ENCODE measurements at regions not wholly inside any gene's neighbourhood (a gene's known extent, or its start where the extent isn't known, plus 50 kb on each side); places are given as distances from the start of the nearest gene placed in this dataset.
"Not testable (repeated sequence)": the region's sequence is repeated elsewhere in the genome, so short reads cannot be mapped to it uniquely, and the experiment has no call there.

DNA sequence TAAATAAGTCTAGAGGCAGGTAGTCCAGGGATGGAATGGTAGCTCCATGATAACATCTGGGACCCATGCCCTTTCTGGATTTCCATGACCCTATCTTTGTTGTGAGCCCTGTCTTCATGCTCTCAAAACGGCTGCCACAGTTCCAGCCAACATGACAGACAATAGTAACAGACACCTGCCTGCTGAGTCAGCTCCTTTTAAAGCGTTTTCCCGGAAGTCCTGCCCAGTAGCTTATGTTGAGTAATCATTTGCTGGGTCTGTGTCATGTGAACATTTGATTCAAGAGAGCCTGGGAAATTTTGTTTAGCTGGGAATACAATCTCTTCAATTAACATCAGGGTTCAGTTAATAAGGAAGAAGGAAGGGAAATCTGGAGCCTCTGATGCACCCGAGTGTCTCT is 262.2 kb upstream of the SULF2 start:
- Mint-ChIP-seq H3K4me1 (no peaks in the 10 kb centered on the region), H3K9me3 (no peaks in the 10 kb centered on the region), H3K36me3 (ENCODE audit: low read depth) (no peaks in the 10 kb centered on the region), H3K27ac (no peak overlapping the region), H3K27me3 (peaks cover 14% of the 10 kb centered on the region), H3K4me3 (no peak overlapping the region)
- ATAC-seq (no peak), DNase-seq (no peak)

GRCh38 chr20:48042628-48043027 is 257.3 kb upstream of the SULF2 start:
- H3K27me3 Mint-ChIP-seq: peaks cover 7% of the 10 kb centered on the region
- H3K27ac Mint-ChIP-seq: no peak overlapping the region
- H3K36me3 Mint-ChIP-seq (ENCODE audit: low read depth): no peaks in the 10 kb centered on the region
- H3K4me1 Mint-ChIP-seq: no peaks in the 10 kb centered on the region
- no peak for ATAC-seq
- no peaks in the 10 kb centered on the region for H3K9me3 Mint-ChIP-seq
- no peak for DNase-seq
- no peak overlapping the region for H3K4me3 Mint-ChIP-seq

- no peak overlapping the region for H3K4me3 Mint-ChIP-seq
- no peak overlapping the region for H3K27ac Mint-ChIP-seq
- no peaks in the 10 kb centered on the region for H3K36me3 Mint-ChIP-seq (ENCODE audit: low read depth)
- peaks cover 9% of the 10 kb centered on the region for H3K27me3 Mint-ChIP-seq
- H3K4me1 Mint-ChIP-seq: no peaks in the 10 kb centered on the region
- ATAC-seq: no peak
- no peak for DNase-seq
- no peaks in the 10 kb centered on the region for H3K9me3 Mint-ChIP-seq
Measured at GRCh38 chr20:48041078-48041780, 255.9 kb upstream of the SULF2 start.

- Mint-ChIP-seq H3K4me3 (no peak overlapping the region), H3K9me3 (no peaks in the 10 kb centered on the region), H3K27me3 (peaks cover 7% of the 10 kb centered on the region), H3K27ac (no peak overlapping the region), H3K4me1 (no peaks in the 10 kb centered on the region), H3K36me3 (ENCODE audit: low read depth) (no peaks in the 10 kb centered on the region)
- DNase-seq (no peak), ATAC-seq (no peak)
Measured at GRCh38 chr20:48040491-48040890, 255.2 kb upstream of the SULF2 start.

GRCh38 chr20:48040051-48040450 is 254.8 kb upstream of the SULF2 start:
- Mint-ChIP-seq H3K27me3 (peaks cover 4% of the 10 kb centered on the region), H3K4me1 (no peaks in the 10 kb centered on the region), H3K4me3 (no peak overlapping the region), H3K36me3 (ENCODE audit: low read depth) (no peaks in the 10 kb centered on the region), H3K9me3 (no peaks in the 10 kb centered on the region), H3K27ac (no peak overlapping the region)
- ATAC-seq (no peak), DNase-seq (no peak)

- Mint-ChIP-seq H3K9me3 (no peaks in the 10 kb centered on the region), H3K27me3 (peaks cover 6% of the 10 kb centered on the region), H3K36me3 (ENCODE audit: low read depth) (no peaks in the 10 kb centered on the region), H3K27ac (no peak overlapping the region), H3K4me3 (no peak overlapping the region), H3K4me1 (no peaks in the 10 kb centered on the region)
- ATAC-seq (no peak), DNase-seq (no peak)
Measured at GRCh38 chr20:48039514-48039913, 254.2 kb upstream of the SULF2 start.

- H3K4me3 Mint-ChIP-seq: no peak overlapping the region
- peaks cover 6% of the 10 kb centered on the region for H3K27me3 Mint-ChIP-seq
- no peak overlapping the region for H3K27ac Mint-ChIP-seq
- H3K9me3 Mint-ChIP-seq: no peaks in the 10 kb centered on the region
- H3K4me1 Mint-ChIP-seq: no peaks in the 10 kb centered on the region
- DNase-seq (no peak), ATAC-seq (no peak)
- no peaks in the 10 kb centered on the region for H3K36me3 Mint-ChIP-seq (ENCODE audit: low read depth)
Measured at GRCh38 chr20:48038713-48039112, 253.4 kb upstream of the SULF2 start.

DNA sequence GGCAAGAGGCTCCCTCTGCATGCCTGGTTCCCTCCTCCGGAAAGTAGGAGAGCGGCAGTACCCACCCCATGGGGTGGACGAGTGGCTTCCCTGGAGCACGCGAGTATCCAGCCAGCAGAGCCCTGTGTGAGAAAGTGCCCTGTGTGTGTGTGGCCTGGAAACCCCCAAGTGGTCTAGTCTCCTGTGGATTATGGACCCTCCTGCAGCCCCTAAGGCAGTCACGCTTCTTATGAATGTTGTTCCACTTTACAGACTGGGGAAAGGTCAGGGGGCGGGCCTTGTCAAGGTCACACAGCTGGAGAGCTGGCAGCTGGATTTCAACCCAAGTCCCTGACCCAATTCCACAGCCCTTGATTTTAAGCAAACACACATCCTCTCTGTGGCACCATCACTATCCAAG is 252.5 kb upstream of the SULF2 start:
- not testable (repeated sequence) for H3K36me3 Mint-ChIP-seq (ENCODE audit: low read depth); H3K4me1 Mint-ChIP-seq; ATAC-seq

GRCh38 chr20:48035961-48036731 is 250.9 kb upstream of the SULF2 start:
- ATAC-seq: no peak

More for the DNA sequence above, 252.5 kb upstream of the SULF2 start:
- not testable (repeated sequence) for H3K4me3 Mint-ChIP-seq, H3K27ac Mint-ChIP-seq, DNase-seq, H3K27me3 Mint-ChIP-seq, H3K9me3 Mint-ChIP-seq

DNA sequence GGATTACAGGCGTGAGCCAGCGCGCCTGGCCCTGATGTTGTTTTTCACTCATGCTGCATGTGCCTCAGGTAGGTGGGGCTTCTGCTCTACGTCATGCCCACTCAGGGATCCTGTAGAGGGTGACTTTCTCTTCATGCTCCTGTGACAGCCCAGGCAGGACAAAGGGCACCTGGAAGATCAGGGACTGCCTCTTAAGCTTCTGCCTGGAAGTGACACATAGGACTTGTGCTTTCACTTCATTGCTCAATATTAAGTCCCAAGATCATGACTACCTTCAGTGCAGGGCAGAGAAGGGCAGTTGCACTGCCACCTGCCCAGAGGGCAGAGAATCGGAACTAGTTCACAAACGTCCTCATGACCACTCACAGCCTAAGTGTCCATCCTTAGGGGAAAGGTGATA is 249.5 kb upstream of the SULF2 start:
- no peak for ATAC-seq
- no peaks in the 10 kb centered on the region for H3K9me3 Mint-ChIP-seq
- no peaks in the 10 kb centered on the region for H3K4me1 Mint-ChIP-seq
- H3K27ac Mint-ChIP-seq: no peak overlapping the region
- no peak overlapping the region for H3K4me3 Mint-ChIP-seq
- no peaks in the 10 kb centered on the region for H3K36me3 Mint-ChIP-seq (ENCODE audit: low read depth)
- no peak for DNase-seq
- peaks cover 6% of the 10 kb centered on the region for H3K27me3 Mint-ChIP-seq

More at GRCh38 chr20:48035961-48036731, 250.9 kb upstream of the SULF2 start:
- peaks cover 6% of the 10 kb centered on the region for H3K27me3 Mint-ChIP-seq
- no peak overlapping the region for H3K4me3 Mint-ChIP-seq
- no peak for DNase-seq
- H3K27ac Mint-ChIP-seq: no peak overlapping the region
- H3K9me3 Mint-ChIP-seq: no peaks in the 10 kb centered on the region
- no peaks in the 10 kb centered on the region for H3K36me3 Mint-ChIP-seq (ENCODE audit: low read depth)
- no peaks in the 10 kb centered on the region for H3K4me1 Mint-ChIP-seq

GRCh38 chr20:48033005-48033404 is 247.7 kb upstream of the SULF2 start:
- H3K9me3 Mint-ChIP-seq; DNase-seq; H3K27me3 Mint-ChIP-seq; H3K27ac Mint-ChIP-seq; ATAC-seq; H3K36me3 Mint-ChIP-seq (ENCODE audit: low read depth); H3K4me3 Mint-ChIP-seq; H3K4me1 Mint-ChIP-seq: not testable (repeated sequence)

DNA sequence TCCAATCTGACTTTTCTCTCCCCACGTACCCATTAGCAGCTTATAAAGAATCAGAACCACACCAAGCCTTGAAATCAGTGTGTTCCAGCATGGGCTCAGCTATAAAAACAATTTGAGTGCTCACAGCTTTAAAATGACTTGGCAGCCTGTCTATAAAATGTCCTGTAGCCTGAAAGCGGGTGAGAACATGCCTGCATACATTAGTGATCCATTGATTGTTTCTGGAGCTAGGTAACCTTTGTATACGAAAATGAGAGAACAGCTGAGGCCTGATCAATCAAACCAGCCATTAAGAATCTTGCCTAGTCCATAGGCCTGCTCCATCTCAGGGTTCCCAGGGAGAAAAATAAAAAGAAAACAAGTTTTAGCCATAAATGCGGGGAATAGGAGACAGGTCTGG is 245.8 kb upstream of the SULF2 start:
- H3K27me3 Mint-ChIP-seq: peaks cover 6% of the 10 kb centered on the region
- H3K9me3 Mint-ChIP-seq: no peaks in the 10 kb centered on the region
- ATAC-seq (no peak), DNase-seq (no peak)
- H3K27ac Mint-ChIP-seq: no peak overlapping the region
- no peaks in the 10 kb centered on the region for H3K4me1 Mint-ChIP-seq
- no peak overlapping the region for H3K4me3 Mint-ChIP-seq
- H3K36me3 Mint-ChIP-seq (ENCODE audit: low read depth): no peaks in the 10 kb centered on the region

- H3K4me1 Mint-ChIP-seq: no peaks in the 10 kb centered on the region
- H3K4me3 Mint-ChIP-seq: no peak overlapping the region
- ATAC-seq (no peak), DNase-seq (no peak)
- peaks cover 1% of the 10 kb centered on the region for H3K27me3 Mint-ChIP-seq
- H3K9me3 Mint-ChIP-seq: no peaks in the 10 kb centered on the region
- H3K27ac Mint-ChIP-seq: no peak overlapping the region
- H3K36me3 Mint-ChIP-seq (ENCODE audit: low read depth): no peaks in the 10 kb centered on the region
Measured at GRCh38 chr20:48026981-48027592, 241.8 kb upstream of the SULF2 start.

GRCh38 chr20:48025661-48026060 is 240.4 kb upstream of the SULF2 start:
- no peak overlapping the region for H3K4me3 Mint-ChIP-seq
- peaks cover 1% of the 10 kb centered on the region for H3K27me3 Mint-ChIP-seq
- no peaks in the 10 kb centered on the region for H3K36me3 Mint-ChIP-seq (ENCODE audit: low read depth)
- no peak for DNase-seq
- H3K4me1 Mint-ChIP-seq: no peaks in the 10 kb centered on the region
- no peaks in the 10 kb centered on the region for H3K9me3 Mint-ChIP-seq
- H3K27ac Mint-ChIP-seq: no peak overlapping the region
- no peak for ATAC-seq

DNA sequence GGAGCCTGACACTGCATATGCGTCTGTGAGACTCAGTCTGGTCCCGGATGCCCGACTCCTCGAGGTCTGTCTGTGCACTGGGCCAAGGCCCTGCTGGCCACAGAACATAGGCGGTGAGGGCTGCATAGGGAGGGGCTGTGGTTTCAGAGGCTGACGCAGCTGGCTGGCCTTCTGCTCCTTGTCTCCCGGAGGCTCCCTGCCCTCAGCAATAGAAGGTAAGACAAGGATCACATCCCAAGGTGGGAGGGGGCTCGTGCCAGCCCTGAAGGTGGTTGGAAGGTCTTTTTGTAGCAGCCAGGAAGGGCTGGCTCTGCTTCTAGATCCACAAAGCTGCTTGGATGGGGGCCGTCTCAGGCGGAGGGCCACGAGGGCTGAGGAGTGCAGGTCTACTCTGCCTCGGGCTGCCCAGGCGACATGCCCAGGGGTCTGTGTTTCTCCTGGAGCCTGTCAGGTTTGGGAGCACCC is 239.8 kb upstream of the SULF2 start:
- DNase-seq (no peak), ATAC-seq (no peak)
- peaks cover 6% of the 10 kb centered on the region for H3K27me3 Mint-ChIP-seq
- H3K4me3 Mint-ChIP-seq: no peak overlapping the region
- H3K9me3 Mint-ChIP-seq: no peaks in the 10 kb centered on the region
- H3K27ac Mint-ChIP-seq: no peak overlapping the region
- H3K36me3 Mint-ChIP-seq (ENCODE audit: low read depth): no peaks in the 10 kb centered on the region
- H3K4me1 Mint-ChIP-seq: no peaks in the 10 kb centered on the region
